ENCODE measurements at regions not wholly inside any gene's neighbourhood (a gene's known extent, or its start where the extent isn't known, plus 50 kb on each side); places are given as distances from the start of the nearest gene placed in this dataset.
A peak's percentile ranks its signal among the peaks of the same experiment; 100 is the strongest.

GRCh38 chr10:28147706-28148105, 148.8 kb upstream of the ODAD2 start:
- DNase-seq, result no peak
- H3K27me3 ChIP-seq, result no peaks in the 10 kb centered on the region
- H3K9me3 ChIP-seq, result no peaks in the 10 kb centered on the region
- no peak for TF ChIP-seq POLR2A (IDR thresholded peaks at IDR 0.05)
- TF ChIP-seq, protein P1, sequence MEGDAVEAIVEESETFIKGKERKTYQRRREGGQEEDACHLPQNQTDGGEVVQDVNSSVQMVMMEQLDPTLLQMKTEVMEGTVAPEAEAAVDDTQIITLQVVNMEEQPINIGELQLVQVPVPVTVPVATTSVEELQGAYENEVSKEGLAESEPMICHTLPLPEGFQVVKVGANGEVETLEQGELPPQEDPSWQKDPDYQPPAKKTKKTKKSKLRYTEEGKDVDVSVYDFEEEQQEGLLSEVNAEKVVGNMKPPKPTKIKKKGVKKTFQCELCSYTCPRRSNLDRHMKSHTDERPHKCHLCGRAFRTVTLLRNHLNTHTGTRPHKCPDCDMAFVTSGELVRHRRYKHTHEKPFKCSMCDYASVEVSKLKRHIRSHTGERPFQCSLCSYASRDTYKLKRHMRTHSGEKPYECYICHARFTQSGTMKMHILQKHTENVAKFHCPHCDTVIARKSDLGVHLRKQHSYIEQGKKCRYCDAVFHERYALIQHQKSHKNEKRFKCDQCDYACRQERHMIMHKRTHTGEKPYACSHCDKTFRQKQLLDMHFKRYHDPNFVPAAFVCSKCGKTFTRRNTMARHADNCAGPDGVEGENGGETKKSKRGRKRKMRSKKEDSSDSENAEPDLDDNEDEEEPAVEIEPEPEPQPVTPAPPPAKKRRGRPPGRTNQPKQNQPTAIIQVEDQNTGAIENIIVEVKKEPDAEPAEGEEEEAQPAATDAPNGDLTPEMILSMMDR (IDR thresholded peaks at IDR 0.05), result no peak
- intact Hi-C loops (cut with DNase I; ENCODE audit: low total_unique reads), result no loop called here
- no peak overlapping the region for H3K4me3 ChIP-seq
- H3K4me1 ChIP-seq, result no peaks in the 10 kb centered on the region
- H3K27ac ChIP-seq, result no peak overlapping the region
- no peaks in the 10 kb centered on the region for H3K36me3 ChIP-seq

GRCh38 chr10:28139138-28139537, 140.3 kb upstream of the ODAD2 start:
- TF ChIP-seq, protein P1 (IDR thresholded peaks at IDR 0.05), result no peak
- TF ChIP-seq POLR2A (IDR thresholded peaks at IDR 0.05), result no peak
- peaks cover 0 to 9% of the 10 kb centered on the region in 2 donors for H3K9me3 ChIP-seq
- H3K36me3 ChIP-seq, result no peaks in the 10 kb centered on the region
- DNase-seq, result no peak
- no peak overlapping the region for H3K27ac ChIP-seq
- no peaks in the 10 kb centered on the region for H3K27me3 ChIP-seq
- intact Hi-C loops (cut with DNase I; ENCODE audit: low total_unique reads), result no loop called here
- H3K4me1 ChIP-seq, result no peaks in the 10 kb centered on the region
- H3K4me3 ChIP-seq, result no peak overlapping the region

GRCh38 chr10:28137907-28138880, 139.3 kb upstream of the ODAD2 start:
- intact Hi-C loops (cut with DNase I; ENCODE audit: low total_unique reads), result no loop called here
- peaks cover 0 to 9% of the 10 kb centered on the region in 2 donors for H3K9me3 ChIP-seq
- H3K36me3 ChIP-seq, result no peaks in the 10 kb centered on the region
- no peak for DNase-seq
- no peaks in the 10 kb centered on the region for H3K4me1 ChIP-seq
- TF ChIP-seq POLR2A (IDR thresholded peaks at IDR 0.05), result no peak
- TF ChIP-seq, protein P1 (IDR thresholded peaks at IDR 0.05), result no peak
- H3K27me3 ChIP-seq, result no peaks in the 10 kb centered on the region
- peak overlapping the region in 1 of 2 donors; percentile 41 for H3K27ac ChIP-seq
- H3K4me3 ChIP-seq, result no peak overlapping the region

DNA sequence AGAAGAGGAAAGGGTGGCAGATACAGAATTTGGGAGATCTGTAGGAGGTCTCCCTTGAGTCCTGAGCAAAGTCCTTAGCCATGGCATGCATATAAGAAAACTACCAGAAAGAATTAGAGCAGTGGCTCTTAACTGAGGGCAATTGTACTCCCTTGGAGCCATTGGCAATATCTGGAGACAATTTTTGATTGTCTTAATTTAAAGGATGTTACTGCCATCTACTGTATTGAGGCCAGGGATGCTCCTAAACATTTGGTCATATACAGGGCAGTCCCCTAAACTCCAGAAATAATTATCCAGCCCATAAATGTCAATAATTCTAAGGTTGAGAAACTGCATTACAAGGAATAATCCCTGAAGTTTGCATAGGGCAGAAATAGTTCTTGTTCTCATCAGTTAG, 136.4 kb upstream of the ODAD2 start:
- no peaks in the 10 kb centered on the region for H3K36me3 ChIP-seq
- no peak for TF ChIP-seq POLR2A (IDR thresholded peaks at IDR 0.05)
- TF ChIP-seq, protein P1 (IDR thresholded peaks at IDR 0.05), result no peak
- H3K27me3 ChIP-seq, result no peaks in the 10 kb centered on the region
- intact Hi-C loops (cut with DNase I; ENCODE audit: low total_unique reads), result no loop called here
- H3K9me3 ChIP-seq, result peaks cover 0 to 9% of the 10 kb centered on the region in 2 donors
- H3K4me1 ChIP-seq, result no peaks in the 10 kb centered on the region
- H3K4me3 ChIP-seq, result no peak overlapping the region
- no peak overlapping the region for H3K27ac ChIP-seq
- DNase-seq, result no peak

DNA sequence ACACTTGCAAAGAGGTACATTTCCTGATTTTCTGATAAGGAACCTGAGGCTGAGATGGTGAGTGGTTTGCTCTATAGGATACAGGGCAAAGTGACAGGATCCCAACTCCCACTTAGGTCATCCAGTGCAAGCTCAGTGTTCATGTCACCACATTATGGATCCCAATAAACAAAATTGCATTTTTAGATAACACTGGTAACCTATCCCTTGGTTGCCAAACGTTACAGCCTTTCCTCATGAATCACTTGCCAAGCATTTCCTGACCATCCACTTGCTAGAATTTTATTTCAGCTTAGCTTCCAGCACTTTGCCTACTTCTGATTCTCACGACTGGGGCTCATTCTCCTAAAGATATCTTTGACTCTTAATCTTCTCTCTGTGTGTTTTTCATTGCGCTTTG, 131.4 kb upstream of the ODAD2 start:
- Histone ChIP-seq H3K27ac (no peak overlapping the region), H3K27me3 (no peaks in the 10 kb centered on the region), H3K4me3 (no peak overlapping the region), H3K9me3 (no peaks in the 10 kb centered on the region), H3K4me1 (no peaks in the 10 kb centered on the region), H3K36me3 (no peaks in the 10 kb centered on the region)
- TF ChIP-seq POLR2A (IDR thresholded peaks at IDR 0.05), result no peak
- TF ChIP-seq, protein P1 (IDR thresholded peaks at IDR 0.05), result no peak
- intact Hi-C loops (cut with DNase I; ENCODE audit: low total_unique reads), result no loop called here
- DNase-seq, result no peak

Measured in uterus (tissue), 3 donors.